Large intestine (tissue), 3 donors: ENCODE measurements at regions not wholly inside any gene's neighbourhood (a gene's known extent, or its start where the extent isn't known, plus 50 kb on each side); places are given as distances from the start of the nearest gene placed in this dataset.

ENCODE experiments used
- DNase-seq, 2 donors: peaks; one replicate each; pipeline versions ENCODE4 v3.0.0 to v3.0.0-alpha.2; 2013
- H3K27ac ChIP-seq: one replicate; pipeline ENCODE4 v1.5.1; 2013; ENCODE audit warnings: low read length
- H3K27me3 ChIP-seq: 2 replicates; pipeline ENCODE4 v1.6.1; 2013; ENCODE audit warnings: low read length; ENCODE audit not compliant: control insufficient read depth, insufficient read depth
- H3K36me3 ChIP-seq: 2 replicates; pipeline ENCODE4 v1.6.1; 2013; ENCODE audit warnings: low read length; ENCODE audit not compliant: control insufficient read depth, insufficient read depth
- H3K4me1 ChIP-seq: one replicate; pipeline ENCODE4 v1.6.1; 2013; ENCODE audit warnings: low read length; ENCODE audit not compliant: control insufficient read depth, insufficient read depth
- H3K4me3 ChIP-seq: one replicate; pipeline ENCODE4 v1.5.1; 2013; ENCODE audit warnings: low read length
- H3K9me3 ChIP-seq: one replicate; pipeline ENCODE4 v1.6.1; 2013; ENCODE audit warnings: mild to moderate bottlenecking, low read depth, low read length, moderate library complexity; ENCODE audit not compliant: control insufficient read depth
- WGBS: methylation state at CpG from one replicate; pipeline ENCODE4 v1.1.5; 2013; ENCODE audit warnings: low lambda C conversion rate; ENCODE audit not compliant: insufficient coverage; 5-methylcytosine and 5-hydroxymethylcytosine counted together

DNA sequence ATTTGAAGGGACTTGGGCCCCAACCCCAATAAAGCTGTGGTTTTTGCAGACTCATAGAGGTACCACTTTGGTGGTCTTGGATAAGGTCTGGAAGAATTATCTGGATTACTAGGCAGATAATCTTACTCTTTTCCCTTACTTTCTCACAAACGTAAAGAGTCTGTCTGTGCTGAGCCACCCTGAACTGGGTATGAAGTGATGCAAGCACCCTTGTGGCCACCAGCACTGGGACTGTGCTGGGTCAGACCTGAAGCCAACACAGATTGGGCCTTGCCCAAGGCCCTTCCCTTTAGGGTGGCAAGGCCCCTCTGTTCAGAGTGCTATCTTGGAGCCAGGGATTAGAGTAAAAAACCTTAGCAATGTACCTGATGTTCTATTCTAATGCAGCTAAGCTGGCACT is 827.0 kb upstream of the RAB6C start:
- no peak for DNase-seq
- Histone ChIP-seq H3K27me3 (no peaks in the 10 kb centered on the region), H3K4me3 (no peak overlapping the region), H3K9me3 (no peaks in the 10 kb centered on the region), H3K27ac (no peak overlapping the region), H3K36me3 (no peaks in the 10 kb centered on the region), H3K4me1 (no peaks in the 10 kb centered on the region)
- no CpG with 5 or more reads among the region's 1 CpG for WGBS

DNA sequence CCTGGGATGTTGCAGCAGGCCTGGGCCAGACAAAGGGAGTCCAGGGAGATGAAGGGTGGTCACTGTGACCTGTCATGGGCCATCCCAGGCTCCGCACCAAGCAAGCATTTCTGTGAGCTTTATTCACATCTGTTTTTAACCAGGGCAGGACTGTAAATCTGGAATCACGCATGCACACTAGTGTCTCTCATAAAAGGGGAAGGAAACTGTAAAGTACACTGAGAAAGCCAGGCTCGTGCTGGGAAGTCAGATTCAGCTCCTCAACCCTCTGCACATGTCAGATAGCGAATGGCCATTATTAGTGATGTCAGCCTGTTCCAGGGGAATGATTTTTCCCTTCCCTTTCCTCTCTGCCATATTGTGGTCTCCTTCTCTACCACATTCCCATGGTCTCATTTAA is 818.6 kb upstream of the RAB6C start:
- no peak for DNase-seq
- no peak overlapping the region for H3K27ac ChIP-seq
- no peaks in the 10 kb centered on the region for H3K27me3 ChIP-seq
- H3K4me3 ChIP-seq, result no peak overlapping the region
- H3K4me1 ChIP-seq, result no peaks in the 10 kb centered on the region
- H3K9me3 ChIP-seq, result no peaks in the 10 kb centered on the region
- no CpG with 5 or more reads among the region's 4 CpGs for WGBS
- H3K36me3 ChIP-seq, result no peaks in the 10 kb centered on the region

DNA sequence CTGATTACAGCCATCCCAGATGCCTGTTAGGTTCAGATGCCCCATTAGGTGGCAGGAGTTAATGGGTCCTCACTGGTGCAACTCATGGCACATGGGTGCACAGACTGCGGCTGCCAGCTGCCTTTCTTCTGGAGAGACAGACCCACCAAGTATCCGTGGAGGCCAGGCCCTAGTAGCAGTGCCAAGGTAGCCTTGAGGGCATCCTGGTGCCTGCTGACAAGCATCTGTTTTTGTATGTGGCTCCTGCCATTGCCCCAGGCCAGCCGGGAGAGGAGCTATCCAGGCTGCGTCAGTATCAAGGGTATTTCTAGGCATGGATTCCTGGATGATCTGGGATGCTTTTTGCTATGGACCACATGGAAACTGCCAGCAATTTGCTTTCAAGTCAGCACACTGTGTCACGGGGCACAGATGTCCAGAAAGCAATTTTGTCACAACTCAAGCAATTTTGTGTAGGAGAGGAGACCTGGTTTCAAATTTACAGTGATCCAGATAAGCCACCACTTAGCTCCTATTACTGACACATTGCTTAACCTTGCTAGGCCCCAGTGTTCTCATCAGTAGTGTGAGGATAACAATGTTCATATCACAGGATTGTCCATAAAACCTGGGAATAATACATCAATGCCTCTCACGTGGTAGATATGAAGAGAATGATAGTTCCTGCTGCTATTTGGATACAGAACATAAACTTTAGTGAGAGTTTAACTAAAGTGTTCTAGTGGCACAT is 815.1 kb upstream of the RAB6C start:
- Histone ChIP-seq H3K27me3 (no peaks in the 10 kb centered on the region), H3K9me3 (no peaks in the 10 kb centered on the region), H3K27ac (no peak overlapping the region), H3K4me1 (no peaks in the 10 kb centered on the region), H3K36me3 (no peaks in the 10 kb centered on the region), H3K4me3 (no peak overlapping the region)
- no CpG with 5 or more reads among the region's 6 CpGs for WGBS
- DNase-seq, result no peak

DNA sequence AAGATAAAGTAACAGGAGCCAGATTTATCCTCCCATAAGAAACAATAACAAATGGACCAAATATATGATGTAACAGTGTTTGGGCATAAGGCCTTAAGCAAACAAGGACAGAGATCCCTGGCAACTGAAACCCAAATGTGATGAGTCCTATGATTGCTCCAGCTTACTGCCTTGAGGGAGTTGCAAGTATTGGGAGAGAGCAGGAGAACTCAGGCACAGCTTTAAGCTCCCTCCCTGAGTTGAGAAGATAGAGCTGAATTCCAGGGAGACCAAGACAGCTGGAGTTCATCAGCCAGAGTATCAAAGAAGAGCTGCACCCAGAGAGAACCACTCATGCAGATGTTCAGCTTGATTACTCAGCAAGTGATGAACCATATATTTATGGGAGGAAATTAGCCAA is 814.5 kb upstream of the RAB6C start:
- DNase-seq, result peak in 1 of 2 donors; percentile 2
- H3K4me3 ChIP-seq, result no peak overlapping the region
- no peaks in the 10 kb centered on the region for H3K27me3 ChIP-seq
- H3K9me3 ChIP-seq, result no peaks in the 10 kb centered on the region
- H3K4me1 ChIP-seq, result no peaks in the 10 kb centered on the region
- no peak overlapping the region for H3K27ac ChIP-seq
- H3K36me3 ChIP-seq, result no peaks in the 10 kb centered on the region

DNA sequence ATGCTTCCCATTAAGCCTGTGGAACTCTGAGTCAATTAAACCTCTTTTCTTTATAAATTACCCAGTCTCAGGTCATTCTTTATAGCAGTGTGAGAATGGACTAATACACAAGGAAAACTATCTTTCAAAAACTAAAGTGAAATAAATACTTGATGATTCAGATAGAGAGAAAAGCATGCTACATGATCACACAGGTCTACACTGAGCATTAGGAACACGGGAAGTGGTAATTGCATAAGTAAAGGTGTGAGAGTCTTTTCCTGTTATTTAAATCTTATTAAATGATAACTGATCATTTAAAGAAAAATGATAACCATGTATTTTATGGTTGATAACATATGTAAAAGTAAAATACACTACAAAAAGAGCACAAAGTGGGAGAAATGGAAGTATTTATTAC is 812.0 kb upstream of the RAB6C start:
- Histone ChIP-seq H3K27ac (no peak overlapping the region), H3K27me3 (no peaks in the 10 kb centered on the region), H3K4me1 (no peaks in the 10 kb centered on the region), H3K4me3 (no peak overlapping the region), H3K36me3 (no peaks in the 10 kb centered on the region), H3K9me3 (no peaks in the 10 kb centered on the region)
- 83% methylated on average over 1 of the region's 1 CpG for WGBS
- no peak for DNase-seq

DNA sequence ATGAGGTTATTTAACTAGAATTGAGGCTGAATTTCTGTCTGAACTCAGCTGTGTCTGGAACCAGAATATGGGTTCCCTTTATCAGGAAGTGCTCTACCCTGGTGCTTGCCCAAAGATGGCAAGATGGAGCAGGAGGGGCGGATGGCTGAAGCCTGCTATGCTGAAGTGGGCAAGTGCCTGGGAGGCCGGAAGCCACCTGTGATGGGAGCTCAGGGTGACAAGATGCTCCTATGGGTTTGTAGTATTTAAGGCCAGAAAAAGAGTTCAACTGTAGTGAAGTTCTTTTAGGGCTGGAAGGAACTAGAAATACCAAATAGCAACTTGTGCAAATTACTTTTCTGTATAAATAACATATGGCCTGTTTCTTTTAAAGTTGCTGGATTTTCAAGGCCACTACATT is 808.9 kb upstream of the RAB6C start:
- Histone ChIP-seq H3K9me3 (no peaks in the 10 kb centered on the region), H3K4me1 (no peaks in the 10 kb centered on the region), H3K27me3 (no peaks in the 10 kb centered on the region), H3K27ac (no peak overlapping the region), H3K36me3 (no peaks in the 10 kb centered on the region), H3K4me3 (no peak overlapping the region)
- no CpG with 5 or more reads among the region's 2 CpGs for WGBS
- DNase-seq, result no peak

DNA sequence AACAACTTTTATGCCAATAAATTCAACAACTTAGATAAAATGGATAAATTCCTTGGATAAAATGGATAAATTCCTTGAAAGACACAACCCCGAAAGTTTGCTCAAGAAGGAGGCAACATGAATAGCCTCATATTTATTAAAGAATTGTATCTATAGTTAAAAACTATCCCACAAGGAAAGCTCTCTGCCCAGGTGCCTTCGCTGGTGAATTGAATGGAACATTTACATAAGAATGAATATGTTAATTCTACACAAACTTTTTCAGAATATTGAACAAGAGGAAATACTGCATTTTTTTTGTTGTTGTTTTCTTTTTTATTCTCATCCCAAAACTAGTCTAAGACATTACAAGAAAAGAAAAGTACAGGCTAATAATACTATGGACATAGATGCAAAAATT is 805.3 kb upstream of the RAB6C start:
- H3K36me3 ChIP-seq, result no peaks in the 10 kb centered on the region
- no peaks in the 10 kb centered on the region for H3K9me3 ChIP-seq
- no peak for DNase-seq
- WGBS, result 67% methylated on average over 1 of the region's 2 CpGs
- no peak overlapping the region for H3K4me3 ChIP-seq
- H3K27me3 ChIP-seq, result no peaks in the 10 kb centered on the region
- no peaks in the 10 kb centered on the region for H3K4me1 ChIP-seq
- H3K27ac ChIP-seq, result no peak overlapping the region

DNA sequence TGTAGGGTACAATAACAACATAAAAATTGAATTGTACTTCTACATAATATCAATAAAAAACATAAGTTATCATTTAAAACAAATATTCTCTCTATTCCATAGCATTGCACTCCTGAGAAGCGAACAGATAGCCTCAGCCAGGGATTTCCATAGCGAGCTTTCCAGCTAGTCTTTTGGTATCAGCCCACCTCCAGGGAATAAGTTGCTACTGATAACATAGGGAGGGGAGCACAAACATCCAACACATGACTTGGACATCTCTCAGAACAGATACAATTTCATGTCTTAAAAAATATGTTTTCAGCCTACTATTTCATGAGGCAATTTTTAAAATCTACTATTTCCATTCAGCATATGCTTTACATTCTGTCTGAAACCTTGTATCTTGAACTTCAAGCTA is 804.4 kb upstream of the RAB6C start:
- H3K4me1 ChIP-seq, result no peaks in the 10 kb centered on the region
- H3K9me3 ChIP-seq, result no peaks in the 10 kb centered on the region
- no peaks in the 10 kb centered on the region for H3K27me3 ChIP-seq
- H3K4me3 ChIP-seq, result no peak overlapping the region
- H3K36me3 ChIP-seq, result no peaks in the 10 kb centered on the region
- DNase-seq, result no peak
- no peak overlapping the region for H3K27ac ChIP-seq
- 90% methylated on average over 2 of the region's 2 CpGs for WGBS

DNA sequence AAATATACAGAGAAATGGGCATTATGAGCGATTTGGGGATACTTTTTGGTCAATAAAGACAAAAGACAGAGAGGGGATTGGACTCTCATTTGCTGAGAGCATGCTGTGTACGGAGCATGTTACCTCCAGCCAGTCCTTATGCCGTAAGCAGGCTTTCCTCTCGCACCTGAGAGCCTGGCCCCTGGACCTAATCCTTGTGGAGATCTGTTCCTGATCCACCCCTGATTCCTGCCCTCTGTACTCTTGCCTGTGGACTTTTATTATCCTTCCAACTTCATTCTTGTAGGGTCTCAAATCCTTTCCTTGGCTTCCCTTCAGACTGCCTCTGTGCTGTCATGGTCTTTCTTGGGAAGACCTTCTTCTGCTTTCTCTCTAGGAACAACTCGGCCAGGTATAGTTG is 803.1 kb upstream of the RAB6C start:
- Histone ChIP-seq H3K4me1 (no peaks in the 10 kb centered on the region), H3K9me3 (no peaks in the 10 kb centered on the region), H3K4me3 (no peak overlapping the region), H3K27ac (no peak overlapping the region), H3K27me3 (no peaks in the 10 kb centered on the region), H3K36me3 (no peaks in the 10 kb centered on the region)
- WGBS, result 100% methylated on average over 1 of the region's 5 CpGs
- DNase-seq, result no peak

DNA sequence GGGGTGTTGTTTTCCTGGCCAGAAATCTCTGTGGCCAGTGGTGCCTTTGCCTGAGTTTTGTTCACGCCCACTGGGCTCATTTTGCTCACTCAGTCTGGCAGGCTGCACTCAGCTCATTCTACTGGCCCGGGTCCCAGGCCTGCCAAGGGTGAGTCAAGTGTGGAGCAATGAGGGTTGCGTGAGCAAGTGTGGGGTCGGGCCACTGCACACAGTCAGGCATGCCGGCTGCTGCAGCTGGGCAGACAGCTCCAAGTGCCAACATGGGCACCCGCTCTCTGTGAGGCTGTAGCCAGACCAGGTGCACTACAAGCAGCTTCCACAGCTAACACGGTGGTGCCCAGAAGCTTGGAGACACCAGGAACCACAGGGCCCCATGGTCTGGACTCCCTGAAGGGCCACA is 801.1 kb upstream of the RAB6C start:
- no peak for DNase-seq
- Histone ChIP-seq H3K36me3 (no peaks in the 10 kb centered on the region), H3K9me3 (no peaks in the 10 kb centered on the region), H3K27me3 (no peaks in the 10 kb centered on the region), H3K4me3 (no peak overlapping the region), H3K4me1 (no peaks in the 10 kb centered on the region), H3K27ac (no peak overlapping the region)
- no CpG with 5 or more reads among the region's 7 CpGs for WGBS

DNA sequence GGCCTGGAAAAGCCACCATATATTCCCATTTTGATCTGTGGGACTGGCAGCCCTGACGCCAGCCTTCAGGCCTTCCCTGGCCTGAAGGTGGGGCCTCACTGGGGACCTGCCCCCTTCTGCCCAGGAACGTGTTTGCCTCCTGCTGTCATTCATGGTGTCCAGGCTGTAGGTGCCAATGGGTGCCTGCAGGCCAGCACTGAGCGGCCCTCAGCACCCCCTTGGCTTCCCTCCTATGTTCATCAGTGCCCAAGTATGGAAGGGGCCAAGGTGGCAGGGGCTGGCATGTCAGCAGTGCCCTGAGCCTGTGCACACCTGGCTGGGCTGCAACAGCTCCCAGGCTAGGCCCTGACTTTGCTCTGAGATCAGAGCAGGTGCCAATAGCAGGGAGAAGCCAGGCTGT is 800.3 kb upstream of the RAB6C start:
- Histone ChIP-seq H3K27me3 (no peaks in the 10 kb centered on the region), H3K4me3 (no peak overlapping the region), H3K27ac (no peak overlapping the region), H3K4me1 (no peaks in the 10 kb centered on the region), H3K9me3 (no peaks in the 10 kb centered on the region), H3K36me3 (no peaks in the 10 kb centered on the region)
- DNase-seq, result no peak
- no CpG with 5 or more reads among the region's 3 CpGs for WGBS
